SK-N-SH (cell line): ENCODE measurements at regions not wholly inside any gene's neighbourhood (a gene's known extent, or its start where the extent isn't known, plus 50 kb on each side); places are given as distances from the start of the nearest gene placed in this dataset.

ENCODE experiments used
- CTCF ChIA-PET: fragments of 300-600, 350-600 bp; formaldehyde crosslinking; extraction: SDS; loops from one replicate; lab custom pipeline; 2021; lab: Yijun Ruan, JAX
- POLR2A ChIA-PET: fragments of 350-600 bp; sonication (Branson Sonifier 250); formaldehyde crosslinking; extraction: SDS; loops from one replicate; lab custom pipeline; 2020; ENCODE audit warnings: antibody characterized with exemption, inconsistent platforms; lab: Yijun Ruan, JAX
- DNase-seq: peaks from one replicate; pipeline ENCODE4 v3.0.0; 2012
- H2AFZ ChIP-seq: fragments of 200-600 bp; sonication (generic); 2 replicates; pipeline ENCODE4 v1.8.1; 2016; ENCODE audit warnings: antibody characterized with exemption, mild to moderate bottlenecking, low read depth
- H3F3A ChIP-seq: fragments of 200-600 bp; sonication (generic); replicated peaks from 2 replicates; pipeline ENCODE3; 2016; ENCODE audit warnings: antibody characterized with exemption, mild to moderate bottlenecking; ENCODE audit not compliant: insufficient read depth
- H3K27ac ChIP-seq, 2 experiments: fragments of 200-500 bp in 1 of 2; fragments of 200-600 bp in 1 of 2; sonication (Bioruptor generic) in 1 of 2; sonication (generic), shearing (Covaris generic) in 1 of 2; 2 replicates each; pipeline versions ENCODE4 v1.5.1 to v1.6.1; 2014 to 2016; ENCODE audit warnings: low read depth in 2 of 2, inconsistent platforms in 1 of 2, low read length in 1 of 2, mild to moderate bottlenecking in 1 of 2, mixed read lengths in 1 of 2
- H3K27me3 ChIP-seq: fragments of 200-600 bp; sonication (generic), shearing (Covaris generic); 2 replicates; pipeline ENCODE4 v1.6.1; 2016; ENCODE audit warnings: mixed run types; ENCODE audit not compliant: insufficient read depth
- H3K36me3 ChIP-seq, 2 experiments: fragments of 200-500 bp in 1 of 2; fragments of 200-600 bp in 1 of 2; sonication (Bioruptor generic) in 1 of 2; sonication (generic) in 1 of 2; replicated peaks in 1 of 2; 2 replicates each; pipeline versions ENCODE3 to v1.5.1; 2014 to 2016; ENCODE audit warnings: low read length in 1 of 2, mild to moderate bottlenecking in 1 of 2; ENCODE audit not compliant: insufficient read depth in 2 of 2, control insufficient read depth in 1 of 2
- H3K4me1 ChIP-seq, 2 experiments: fragments of 200-500 bp in 1 of 2; fragments of 200-600 bp in 1 of 2; sonication (Bioruptor generic) in 1 of 2; sonication (generic), shearing (Covaris generic) in 1 of 2; 2 replicates each; pipeline versions ENCODE4 v1.5.1 to v1.6.1; 2014 to 2016; ENCODE audit warnings: low read depth in 1 of 2, low read length in 1 of 2, mixed run types in 1 of 2; ENCODE audit not compliant: insufficient read depth in 2 of 2, control insufficient read depth in 1 of 2
- H3K4me2 ChIP-seq: fragments of 200-600 bp; sonication (generic), shearing (Covaris generic); 2 replicates; pipeline ENCODE4 v1.6.1; 2017; ENCODE audit warnings: mixed run types
- H3K4me3 ChIP-seq, 2 experiments: fragments of 200-500 bp in 1 of 2; fragments of 200-600 bp in 1 of 2; sonication (Bioruptor generic) in 1 of 2; sonication (generic), shearing (Covaris generic) in 1 of 2; 2 replicates each; pipeline versions ENCODE4 v1.5.1 to v1.8.1; 2014 to 2016; ENCODE audit warnings: low read depth in 2 of 2, inconsistent platforms in 1 of 2, low read length in 1 of 2, mild to moderate bottlenecking in 1 of 2, mixed read lengths in 1 of 2, moderate library complexity in 1 of 2
- H3K79me2 ChIP-seq: fragments of 200-600 bp; sonication (generic); 2 replicates; pipeline ENCODE4 v1.8.1; 2017; ENCODE audit warnings: mild to moderate bottlenecking; ENCODE audit not compliant: insufficient read depth
- H3K9ac ChIP-seq: fragments of 200-600 bp; sonication (generic); 2 replicates; pipeline ENCODE4 v1.6.1; 2017; ENCODE audit warnings: mixed run types
- H3K9me2 ChIP-seq: fragments of 200-600 bp; sonication (generic); 2 replicates; pipeline ENCODE4 v1.6.1; 2017; ENCODE audit warnings: mixed run types
- H3K9me3 ChIP-seq: fragments of 200-600 bp; sonication (generic); 2 replicates; pipeline ENCODE4 v1.6.1; 2017; ENCODE audit warnings: mixed run types, mild to moderate bottlenecking, moderate library complexity
- H4K20me1 ChIP-seq: fragments of 200-600 bp; sonication (generic); 2 replicates; pipeline ENCODE4 v1.6.1; 2017; ENCODE audit warnings: mild to moderate bottlenecking, mixed run types; ENCODE audit not compliant: insufficient read depth
- FOSL2 ChIP-seq: IDR thresholded peaks from 2 replicates; pipeline ENCODE4 v1.4.0; 2012; ENCODE audit warnings: low read depth, mild to moderate bottlenecking, moderate library complexity, borderline replicate concordance
- FOXM1 ChIP-seq: IDR thresholded peaks from 2 replicates; pipeline ENCODE4 v1.4.0; 2012; ENCODE audit warnings: low read depth, mild to moderate bottlenecking
- GABPA ChIP-seq: IDR thresholded peaks from 2 replicates; pipeline ENCODE4 v1.4.0; 2012; ENCODE audit warnings: low read depth, mild to moderate bottlenecking
- GATA2 ChIP-seq: sonication (generic); formaldehyde crosslinking; IDR thresholded peaks from 2 replicates; pipeline ENCODE4 v1.5.0; 2020; ENCODE audit warnings: mild to moderate bottlenecking, missing genetic modification reagents
- IRF3 ChIP-seq: fragments of 150-350 bp; IDR thresholded peaks from 2 replicates; pipeline ENCODE4 v1.6.1; 2016; ENCODE audit warnings: mild to moderate bottlenecking, low read depth, low read length
- JUND ChIP-seq: IDR thresholded peaks from 2 replicates; pipeline ENCODE4 v1.4.0; 2012
- MXI1 ChIP-seq: IDR thresholded peaks from 2 replicates; pipeline ENCODE4 v1.6.1; 2012; ENCODE audit warnings: mild to moderate bottlenecking, low read depth, low read length, improper control_type of control experiment
- NFIC ChIP-seq: IDR thresholded peaks from 2 replicates; pipeline ENCODE4 v1.4.0; 2012; ENCODE audit warnings: borderline replicate concordance
- SIN3A ChIP-seq: IDR thresholded peaks from 2 replicates; pipeline ENCODE4 v1.6.1; 2012; ENCODE audit warnings: low read depth, mild to moderate bottlenecking, low read length, moderate library complexity, borderline replicate concordance
- YY1 ChIP-seq: IDR thresholded peaks from 2 replicates; pipeline ENCODE4 v1.4.0; 2012; ENCODE audit warnings: low read depth, mild to moderate bottlenecking
- ZBTB33 ChIP-seq: IDR thresholded peaks from 2 replicates; pipeline ENCODE4 v1.4.0; 2012; ENCODE audit warnings: low read depth, borderline replicate concordance
- WGBS: methylation state at CpG from one replicate; pipeline ENCODE4 v1.1.6; 2017; ENCODE audit warnings: low lambda C conversion rate; 5-methylcytosine and 5-hydroxymethylcytosine counted together
- TF ChIP-seq, protein P1 (sequence below): IDR thresholded peaks from 2 replicates; pipeline ENCODE4 v1.4.0; 2012; ENCODE audit warnings: low read depth, borderline replicate concordance
- TF ChIP-seq, protein P2 (sequence below): IDR thresholded peaks from 2 replicates; pipeline ENCODE4; 2012

DNA sequence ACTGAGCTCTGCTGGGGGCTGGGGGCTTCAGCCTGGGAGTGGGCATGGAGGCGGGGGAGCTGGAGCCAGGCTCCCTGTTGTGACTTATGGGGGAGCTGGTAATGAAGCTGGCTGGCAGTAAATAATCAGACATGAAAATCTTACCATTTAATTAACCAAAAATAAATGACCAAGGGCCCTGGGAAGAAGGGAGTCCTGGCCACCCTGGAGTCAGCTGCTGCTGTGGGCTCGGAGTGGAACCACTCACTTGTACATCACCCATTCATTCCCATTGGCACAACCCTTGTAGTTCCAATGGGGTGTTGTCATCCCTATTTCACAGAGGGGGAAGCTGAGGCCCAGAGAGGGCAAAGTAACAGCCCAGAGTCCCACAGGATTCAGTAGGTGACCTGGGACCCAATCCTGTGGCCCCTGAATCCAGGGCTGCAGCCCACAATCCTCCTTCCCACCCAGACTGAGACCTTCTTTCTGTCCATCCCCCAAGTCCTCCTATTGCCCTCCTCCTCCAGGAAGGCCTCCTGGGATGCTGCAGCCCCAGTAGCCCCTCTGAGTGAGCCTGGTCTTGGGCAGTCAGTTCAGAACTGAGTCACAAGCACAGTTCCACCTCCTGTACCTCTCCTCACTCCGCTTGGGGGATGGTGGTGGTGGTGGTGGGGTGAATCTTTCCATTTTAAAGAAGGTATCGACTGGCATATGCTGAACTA lies 259.4 kb upstream of the MVB12B start:
- CTCF ChIA-PET, result no interaction called here
- H4K20me1 ChIP-seq, result no peaks in the 10 kb centered on the region
- H3F3A ChIP-seq, result no peaks in the 10 kb centered on the region
- WGBS, result 69% methylated on average over 4 of the region's 4 CpGs
- no peaks in the 10 kb centered on the region for H3K9me3 ChIP-seq
- H3K4me1 ChIP-seq, result peaks cover 0 to 5% of the 10 kb centered on the region in 2 experiments; a peak in 1 of 4 replicates
- TF ChIP-seq FOSL2 (no peak), GABPA (no peak), YY1 (no peak), MXI1 (no peak), FOXM1 (no peak), GATA2 (no peak), JUND (no peak)
- TF ChIP-seq, protein P1, sequence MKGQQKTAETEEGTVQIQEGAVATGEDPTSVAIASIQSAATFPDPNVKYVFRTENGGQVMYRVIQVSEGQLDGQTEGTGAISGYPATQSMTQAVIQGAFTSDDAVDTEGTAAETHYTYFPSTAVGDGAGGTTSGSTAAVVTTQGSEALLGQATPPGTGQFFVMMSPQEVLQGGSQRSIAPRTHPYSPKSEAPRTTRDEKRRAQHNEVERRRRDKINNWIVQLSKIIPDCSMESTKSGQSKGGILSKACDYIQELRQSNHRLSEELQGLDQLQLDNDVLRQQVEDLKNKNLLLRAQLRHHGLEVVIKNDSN, result no peak
- TF ChIP-seq, all 33 proteins: peak for 0
- no peaks in the 10 kb centered on the region for H3K9me2 ChIP-seq
- no peaks in the 10 kb centered on the region; the same call in 1 of the 2 replicates for H3K27me3 ChIP-seq
- H3K79me2 ChIP-seq, result no peaks in the 10 kb centered on the region
- H3K9ac ChIP-seq, result no peak overlapping the region
- H3K4me3 ChIP-seq, result no peak overlapping the region
- H3K36me3 ChIP-seq, result no peaks in the 10 kb centered on the region
- no peak overlapping the region for H3K27ac ChIP-seq
- H2AFZ ChIP-seq, result no peak overlapping the region
- H3K4me2 ChIP-seq, result no peak overlapping the region
- DNase-seq, result no peak
- POLR2A ChIA-PET, result no interaction called here

DNA sequence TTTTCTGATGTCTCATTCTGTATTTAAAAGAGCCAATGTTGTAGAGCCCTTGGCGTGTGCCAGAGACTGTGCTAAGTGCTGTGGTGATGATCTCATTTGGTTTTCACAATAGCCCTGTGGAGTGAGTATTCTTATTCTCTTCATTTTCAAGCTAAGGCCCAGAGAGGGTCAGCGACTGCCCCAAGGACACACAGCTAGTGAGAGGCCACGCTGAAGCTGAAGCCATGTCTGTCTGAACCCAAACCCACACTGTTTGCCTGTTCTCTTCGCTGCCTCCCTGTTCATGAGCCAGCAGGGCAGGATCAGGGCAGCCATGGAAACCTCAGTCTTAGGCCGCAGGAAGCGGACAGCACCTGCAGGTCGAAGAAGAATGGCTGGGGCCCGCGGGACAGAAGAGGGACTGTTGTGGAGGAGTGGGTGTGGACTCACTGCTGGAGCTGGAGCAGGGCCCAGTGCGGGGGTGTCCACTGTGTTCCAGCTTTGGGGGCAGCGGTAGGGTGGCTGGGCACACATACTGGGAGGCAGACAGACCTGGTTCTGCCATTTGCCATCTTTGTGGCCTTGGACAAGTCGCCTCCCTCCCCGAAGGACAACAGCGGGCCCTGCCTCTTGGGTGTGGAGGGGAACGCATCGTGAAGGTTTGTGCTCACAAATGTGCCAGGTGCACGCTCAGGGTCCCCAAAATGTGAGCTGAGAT lies 257.9 kb upstream of the MVB12B start:
- ChIA-PET CTCF (interaction anchor here (0.6 kb wide), 1 partner anchor 1216 kb away, joined by 3 read pairs; no protein-coding TSS in a partner anchor), POLR2A (no interaction called here)
- H3K4me2 ChIP-seq, result no peak overlapping the region
- no peak overlapping the region for H2AFZ ChIP-seq
- no peaks in the 10 kb centered on the region for H4K20me1 ChIP-seq
- 79% methylated on average over 16 of the region's 17 CpGs for WGBS
- peaks cover 0 to 5% of the 10 kb centered on the region in 2 experiments; a peak in 1 of 4 replicates for H3K4me1 ChIP-seq
- H3K4me3 ChIP-seq, result no peak overlapping the region
- H3K9me3 ChIP-seq, result no peaks in the 10 kb centered on the region
- no peaks in the 10 kb centered on the region; the same call in 1 of the 2 replicates for H3K27me3 ChIP-seq
- H3K27ac ChIP-seq, result no peak overlapping the region
- no peaks in the 10 kb centered on the region for H3K36me3 ChIP-seq
- no peak overlapping the region for H3K9ac ChIP-seq
- TF ChIP-seq IRF3 (no peak), SIN3A (no peak), NFIC (no peak), ZBTB33 (no peak)
- TF ChIP-seq, protein P2, sequence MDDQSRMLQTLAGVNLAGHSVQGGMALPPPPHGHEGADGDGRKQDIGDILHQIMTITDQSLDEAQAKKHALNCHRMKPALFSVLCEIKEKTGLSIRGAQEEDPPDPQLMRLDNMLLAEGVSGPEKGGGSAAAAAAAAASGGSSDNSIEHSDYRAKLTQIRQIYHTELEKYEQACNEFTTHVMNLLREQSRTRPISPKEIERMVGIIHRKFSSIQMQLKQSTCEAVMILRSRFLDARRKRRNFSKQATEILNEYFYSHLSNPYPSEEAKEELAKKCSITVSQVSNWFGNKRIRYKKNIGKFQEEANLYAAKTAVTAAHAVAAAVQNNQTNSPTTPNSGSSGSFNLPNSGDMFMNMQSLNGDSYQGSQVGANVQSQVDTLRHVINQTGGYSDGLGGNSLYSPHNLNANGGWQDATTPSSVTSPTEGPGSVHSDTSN, result no peak
- no peaks in the 10 kb centered on the region for H3F3A ChIP-seq
- H3K9me2 ChIP-seq, result no peaks in the 10 kb centered on the region
- H3K79me2 ChIP-seq, result no peaks in the 10 kb centered on the region
- DNase-seq, result no peak
